ENCODE measurements at regions not wholly inside any gene's neighbourhood (a gene's known extent, or its start where the extent isn't known, plus 50 kb on each side); places are given as distances from the start of the nearest gene placed in this dataset.

DNA sequence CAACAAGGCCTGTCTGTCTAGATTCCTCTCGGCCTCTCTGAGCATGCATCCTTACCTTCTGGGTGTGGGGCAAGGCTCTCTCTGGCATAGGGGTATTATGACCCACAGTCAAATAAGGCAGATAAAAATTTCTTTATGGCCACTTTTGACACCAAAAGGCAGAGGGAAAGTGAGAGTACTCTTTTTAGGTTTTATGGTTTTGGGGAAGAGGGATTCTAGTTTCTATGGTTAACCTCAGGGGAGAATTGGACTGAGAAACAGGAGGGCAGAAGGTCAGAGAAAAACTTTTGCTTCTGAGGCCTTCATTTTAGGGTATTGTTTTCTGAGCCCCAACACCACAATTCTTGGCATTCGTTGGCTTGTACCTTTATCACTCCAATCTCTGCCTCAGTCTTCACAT is 70.0 kb upstream of the CCDC54 start:
- TF ChIP-seq ZNF274 (IDR thresholded peaks at IDR 0.05; ENCODE audit: low read depth, low read length): no peak
- TF ChIP-seq SUZ12 (IDR thresholded peaks at IDR 0.05; ENCODE audit: extremely low read depth, insufficient read depth, insufficient read length): no peak
- TF ChIP-seq YY1 (IDR thresholded peaks at IDR 0.05; ENCODE audit: insufficient read depth, insufficient read length): no peak
